Astrocyte (in vitro differentiated cells and primary cell): ENCODE measurements at regions not wholly inside any gene's neighbourhood (a gene's known extent, or its start where the extent isn't known, plus 50 kb on each side); places are given as distances from the start of the nearest gene placed in this dataset.

Experiments
- DNase-seq: peaks from one replicate; pipeline ENCODE4 v3.0.0-alpha.2; 2010; ENCODE audit warnings: low read depth
- FAIRE-seq: peaks from 2 replicates; lab custom pipeline; 2011; peaks lifted over from hg19 to GRCh38; lab: Jason Lieb, UNC
- H2AFZ ChIP-seq: 2 replicates; pipeline ENCODE4 v1.6.0; 2012; ENCODE audit warnings: low read depth, low read length, inconsistent platforms
- H3K27ac ChIP-seq: 2 replicates; pipeline ENCODE4 v1.5.1; 2011; ENCODE audit warnings: low read depth, low read length, inconsistent platforms
- H3K27me3 ChIP-seq: 2 replicates; pipeline ENCODE4 v1.6.0; 2011; ENCODE audit warnings: low read length, inconsistent platforms; ENCODE audit not compliant: insufficient read depth
- H3K36me3 ChIP-seq: 2 replicates; pipeline ENCODE4 v1.5.1; 2011; ENCODE audit warnings: low read length, inconsistent platforms; ENCODE audit not compliant: insufficient read depth
- H3K4me1 ChIP-seq: 2 replicates; pipeline ENCODE4 v1.5.1; 2011; ENCODE audit warnings: low read length, inconsistent platforms; ENCODE audit not compliant: insufficient read depth
- H3K4me2 ChIP-seq: 2 replicates; pipeline ENCODE4 v1.6.0; 2012; ENCODE audit warnings: low read length, inconsistent platforms
- H3K4me3 ChIP-seq: 2 replicates; pipeline ENCODE4 v1.5.1; 2011; ENCODE audit warnings: low read depth, mild to moderate bottlenecking, low read length, inconsistent platforms; ENCODE audit not compliant: insufficient read depth
- H3K79me2 ChIP-seq: 2 replicates; pipeline ENCODE4 v1.6.0; 2012; ENCODE audit warnings: mild to moderate bottlenecking, low read length, inconsistent platforms; ENCODE audit not compliant: insufficient read depth
- H3K9ac ChIP-seq: 2 replicates; pipeline ENCODE4 v1.6.0; 2012; ENCODE audit warnings: mild to moderate bottlenecking, low read length, inconsistent platforms
- H3K9me3 ChIP-seq: 2 replicates; pipeline ENCODE4 v1.5.1; 2012; ENCODE audit warnings: low read depth, mild to moderate bottlenecking, low read length, inconsistent platforms; ENCODE audit not compliant: insufficient read depth
- H4K20me1 ChIP-seq: 2 replicates; pipeline ENCODE4 v1.6.0; 2012; ENCODE audit warnings: low read length, inconsistent platforms; ENCODE audit not compliant: insufficient read depth
- H3K27ac Mint-ChIP-seq: one replicate; pipeline ENCODE4 v1.8.0; 2021; ENCODE audit warnings: mild to moderate bottlenecking, mixed read lengths; ENCODE audit not compliant: unreplicated experiment
- H3K27me3 Mint-ChIP-seq: one replicate; pipeline ENCODE4 v1.8.0; 2021; ENCODE audit warnings: low read depth, mixed read lengths; ENCODE audit not compliant: unreplicated experiment
- H3K36me3 Mint-ChIP-seq: one replicate; pipeline ENCODE4 v1.8.0; 2021; ENCODE audit warnings: low read depth, mixed read lengths; ENCODE audit not compliant: unreplicated experiment
- H3K4me1 Mint-ChIP-seq: one replicate; pipeline ENCODE4 v1.8.0; 2021; ENCODE audit warnings: low read depth, mixed read lengths; ENCODE audit not compliant: unreplicated experiment
- H3K4me3 Mint-ChIP-seq: one replicate; pipeline ENCODE4 v1.8.0; 2021; ENCODE audit warnings: mild to moderate bottlenecking, moderate library complexity, mixed read lengths; ENCODE audit not compliant: unreplicated experiment
- H3K9me3 Mint-ChIP-seq: one replicate; pipeline ENCODE4 v1.8.0; 2021; ENCODE audit warnings: mild to moderate bottlenecking, mixed read lengths; ENCODE audit not compliant: unreplicated experiment
- CTCF ChIP-seq: IDR thresholded peaks from 2 replicates; pipeline ENCODE4 v1.5.1; 2011; ENCODE audit warnings: low read depth, mild to moderate bottlenecking, inconsistent platforms, low read length, moderate library complexity; ENCODE audit not compliant: insufficient read depth
- EZH2 ChIP-seq: IDR thresholded peaks from 2 replicates; pipeline ENCODE4 v1.6.1; 2012; ENCODE audit warnings: mild to moderate bottlenecking, low read length, inconsistent platforms; ENCODE audit not compliant: insufficient read depth

- Histone ChIP-seq H3K9ac (no peak overlapping the region), H2AFZ (no peak overlapping the region), H3K4me3 (no peak overlapping the region), H3K79me2 (no peaks in the 10 kb centered on the region), H3K4me1 (no peaks in the 10 kb centered on the region), H3K27ac (no peak overlapping the region), H3K27me3 (no peaks in the 10 kb centered on the region), H3K36me3 (no peaks in the 10 kb centered on the region), H3K4me2 (no peak overlapping the region), H3K9me3 (no peaks in the 10 kb centered on the region), H4K20me1 (no peaks in the 10 kb centered on the region)
- Mint-ChIP-seq H3K4me3 (no peak overlapping the region), H3K4me1 (peaks cover 5% of the 10 kb centered on the region), H3K36me3 (no peaks in the 10 kb centered on the region), H3K27me3 (no peaks in the 10 kb centered on the region), H3K27ac (no peak overlapping the region), H3K9me3 (no peaks in the 10 kb centered on the region)
- FAIRE-seq (no peak), DNase-seq (no peak)
- TF ChIP-seq EZH2 (no peak), CTCF (no peak)
Measured at GRCh38 chr14:40601063-40601462, 1005.6 kb upstream of the LRFN5 start.

GRCh38 chr14:40599725-40600124 lies 1007.0 kb upstream of the LRFN5 start:
- Histone ChIP-seq H2AFZ (no peak overlapping the region), H3K4me1 (no peaks in the 10 kb centered on the region), H3K27ac (no peak overlapping the region), H3K9ac (no peak overlapping the region), H3K4me2 (no peak overlapping the region), H3K9me3 (no peaks in the 10 kb centered on the region), H3K36me3 (no peaks in the 10 kb centered on the region), H3K79me2 (no peaks in the 10 kb centered on the region), H3K27me3 (no peaks in the 10 kb centered on the region), H4K20me1 (no peaks in the 10 kb centered on the region), H3K4me3 (no peak overlapping the region)
- Mint-ChIP-seq H3K36me3 (no peaks in the 10 kb centered on the region), H3K4me1 (peaks cover 5% of the 10 kb centered on the region), H3K4me3 (no peak overlapping the region), H3K27ac (no peak overlapping the region), H3K9me3 (no peaks in the 10 kb centered on the region), H3K27me3 (no peaks in the 10 kb centered on the region)
- TF ChIP-seq EZH2, result no peak
- no peak for TF ChIP-seq CTCF
- no peak for DNase-seq
- no peak for FAIRE-seq

GRCh38 chr14:40581264-40581663 lies 1025.4 kb upstream of the LRFN5 start:
- Histone ChIP-seq H3K4me2 (no peak overlapping the region), H3K27ac (no peak overlapping the region), H3K36me3 (no peaks in the 10 kb centered on the region), H4K20me1 (no peaks in the 10 kb centered on the region), H2AFZ (no peak overlapping the region), H3K27me3 (no peaks in the 10 kb centered on the region), H3K79me2 (no peaks in the 10 kb centered on the region), H3K9ac (no peak overlapping the region), H3K9me3 (no peaks in the 10 kb centered on the region), H3K4me3 (no peak overlapping the region), H3K4me1 (no peaks in the 10 kb centered on the region)
- H3K4me1 Mint-ChIP-seq, result no peaks in the 10 kb centered on the region
- no peak overlapping the region for H3K27ac Mint-ChIP-seq
- H3K4me3 Mint-ChIP-seq, result no peak overlapping the region
- no peaks in the 10 kb centered on the region for H3K27me3 Mint-ChIP-seq
- no peak for DNase-seq
- no peaks in the 10 kb centered on the region for H3K36me3 Mint-ChIP-seq
- H3K9me3 Mint-ChIP-seq, result no peaks in the 10 kb centered on the region
- no peak for FAIRE-seq
- no peak for TF ChIP-seq CTCF
- TF ChIP-seq EZH2, result no peak
